Neural progenitor cell (in vitro differentiated cells): ENCODE measurements at regions not wholly inside any gene's neighbourhood (a gene's known extent, or its start where the extent isn't known, plus 50 kb on each side); places are given as distances from the start of the nearest gene placed in this dataset.

Experiments used
- DNase-seq: peaks from one replicate; pipeline ENCODE4 v3.0.0-alpha.2; 2016; ENCODE audit warnings: low spot score
- H2AFZ ChIP-seq: fragments of 200-600 bp; sonication (generic); replicated peaks from 2 replicates; pipeline ENCODE4 v1.6.1; 2016; ENCODE audit warnings: antibody characterized with exemption
- H3F3A ChIP-seq: fragments of 200-600 bp; sonication (generic); 2 replicates; pipeline ENCODE4 v1.6.1; 2016; ENCODE audit warnings: antibody characterized with exemption, low read depth
- H3K27ac ChIP-seq: fragments of 200-600 bp; sonication (generic); 2 replicates; pipeline ENCODE4 v1.5.1; 2016; ENCODE audit warnings: mild to moderate bottlenecking
- H3K27me3 ChIP-seq: fragments of 200-600 bp; sonication (generic); 2 replicates; pipeline ENCODE4 v1.6.1; 2016; ENCODE audit warnings: mild to moderate bottlenecking, moderate library complexity
- H3K36me3 ChIP-seq: fragments of 200-600 bp; sonication (generic); 2 replicates; pipeline ENCODE4 v1.5.1; 2016
- H3K4me1 ChIP-seq: fragments of 200-600 bp; sonication (generic); 2 replicates; pipeline ENCODE4 v1.6.1; 2016; ENCODE audit warnings: mixed run types
- H3K4me2 ChIP-seq: fragments of 200-600 bp; sonication (generic); 2 replicates; pipeline ENCODE4 v1.6.1; 2016
- H3K4me3 ChIP-seq: fragments of 200-600 bp; sonication (generic); 2 replicates; pipeline ENCODE4 v1.5.1; 2016
- H3K79me2 ChIP-seq: fragments of 200-600 bp; sonication (generic); 2 replicates; pipeline ENCODE4 v1.6.1; 2016; ENCODE audit warnings: low read depth
- H3K9ac ChIP-seq: fragments of 200-600 bp; sonication (generic); 2 replicates; pipeline ENCODE4 v1.6.1; 2016
- H3K9me3 ChIP-seq: fragments of 200-600 bp; sonication (generic); 2 replicates; pipeline ENCODE4 v1.5.1; 2016; ENCODE audit warnings: low read depth
- H4K20me1 ChIP-seq: fragments of 200-600 bp; sonication (generic); 2 replicates; pipeline ENCODE4 v1.6.1; 2016; ENCODE audit warnings: low read depth
- H3K27ac Mint-ChIP-seq: 3 replicates; pipeline ENCODE4 v1.8.0; 2021; ENCODE audit warnings: mixed read lengths
- H3K27me3 Mint-ChIP-seq: 2 replicates; pipeline ENCODE4 v1.8.0; 2022; ENCODE audit warnings: low read depth, mild to moderate bottlenecking, inconsistent platforms, moderate library complexity, mixed read lengths; ENCODE audit not compliant: insufficient read depth
- H3K36me3 Mint-ChIP-seq: 3 replicates; pipeline ENCODE4 v1.8.0; 2021; ENCODE audit warnings: mixed read lengths
- H3K4me1 Mint-ChIP-seq: 3 replicates; pipeline ENCODE4 v1.8.0; 2021; ENCODE audit warnings: mixed read lengths
- H3K4me3 Mint-ChIP-seq: 3 replicates; pipeline ENCODE4 v1.8.0; 2021; ENCODE audit warnings: mild to moderate bottlenecking, moderate library complexity, mixed read lengths
- H3K9me3 Mint-ChIP-seq: 3 replicates; pipeline ENCODE4 v1.8.0; 2020; ENCODE audit warnings: mixed read lengths
- CTCF ChIP-seq: fragments of 200-600 bp; sonication (generic); IDR thresholded peaks from 2 replicates; pipeline ENCODE4 v1.5.1; 2017; ENCODE audit warnings: antibody characterized with exemption, mild to moderate bottlenecking
- EZH2 ChIP-seq: fragments of 200-600 bp; sonication (generic); IDR thresholded peaks from 2 replicates; pipeline ENCODE4 v1.6.1; 2017; ENCODE audit warnings: antibody characterized with exemption, mild to moderate bottlenecking, moderate library complexity
- EZH2phosphoT487 ChIP-seq: fragments of 200-600 bp; sonication (generic); IDR thresholded peaks from 2 replicates; pipeline ENCODE4 v1.6.1; 2017; ENCODE audit warnings: antibody characterized with exemption

- no peaks in the 10 kb centered on the region for H3F3A ChIP-seq
- Mint-ChIP-seq H3K4me1 (peaks cover 11% of the 10 kb centered on the region), H3K4me3 (no peak overlapping the region), H3K27ac (no peak overlapping the region), H3K36me3 (no peaks in the 10 kb centered on the region), H3K27me3 (peaks cover 15% of the 10 kb centered on the region), H3K9me3 (no peaks in the 10 kb centered on the region)
- no peaks in the 10 kb centered on the region for H3K79me2 ChIP-seq
- no peak overlapping the region for H3K9ac ChIP-seq
- H4K20me1 ChIP-seq, result no peaks in the 10 kb centered on the region
- peaks cover 4% of the 10 kb centered on the region for H3K4me1 ChIP-seq
- no peak for DNase-seq
- no peak overlapping the region for H3K4me3 ChIP-seq
- no peak overlapping the region for H3K27ac ChIP-seq
- no peaks in the 10 kb centered on the region for H3K9me3 ChIP-seq
- no peaks in the 10 kb centered on the region for H3K27me3 ChIP-seq
- no peak for TF ChIP-seq EZH2
- TF ChIP-seq CTCF, result no peak
- no peak for TF ChIP-seq EZH2phosphoT487
- H3K36me3 ChIP-seq, result no peaks in the 10 kb centered on the region
- peak overlapping the region; percentile 68 for H2AFZ ChIP-seq
- no peak overlapping the region for H3K4me2 ChIP-seq
Measured at GRCh38 chr19:28981518-28981917, 231.4 kb downstream of the UQCRFS1 start.

DNA sequence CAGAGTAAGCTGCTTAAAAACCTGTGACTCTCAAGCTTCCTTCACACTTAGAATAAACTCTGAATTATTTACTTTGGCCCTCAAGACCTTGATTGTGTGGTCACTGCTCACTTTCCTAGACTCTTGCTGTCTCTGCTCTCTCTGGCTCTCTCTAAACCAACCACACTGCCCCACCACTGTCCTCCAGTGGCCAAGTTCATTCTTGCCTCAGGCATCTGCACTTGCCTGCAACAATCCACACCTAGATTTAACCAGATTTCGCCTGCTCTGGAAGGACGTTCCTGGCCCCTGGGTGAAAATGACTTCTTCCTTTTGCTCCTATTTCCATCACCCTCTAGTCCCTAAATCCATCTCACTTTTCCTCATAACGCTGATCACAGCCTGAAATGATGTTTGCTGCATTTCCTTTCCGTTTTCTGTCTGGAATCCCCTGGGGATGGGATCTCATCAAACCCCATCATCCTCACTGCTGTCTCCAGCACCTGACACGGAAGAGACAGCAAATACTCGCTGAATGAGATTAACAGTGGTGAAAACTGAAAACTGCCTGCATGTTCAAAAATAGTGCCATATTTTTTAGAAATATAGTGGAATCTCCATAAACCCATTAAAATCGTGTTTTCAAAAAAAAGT lies 232.6 kb downstream of the UQCRFS1 start:
- no peak for DNase-seq
- H3F3A ChIP-seq, result no peaks in the 10 kb centered on the region
- no peak overlapping the region for H2AFZ ChIP-seq
- no peak overlapping the region for H3K27ac ChIP-seq
- no peaks in the 10 kb centered on the region for H3K36me3 Mint-ChIP-seq
- no peaks in the 10 kb centered on the region for H3K9me3 ChIP-seq
- no peak overlapping the region for H3K27ac Mint-ChIP-seq
- H3K4me3 ChIP-seq, result no peak overlapping the region
- no peaks in the 10 kb centered on the region for H3K79me2 ChIP-seq
- H3K9me3 Mint-ChIP-seq, result no peaks in the 10 kb centered on the region
- peak; percentile 12 for TF ChIP-seq CTCF
- no peak for TF ChIP-seq EZH2
- TF ChIP-seq EZH2phosphoT487, result no peak
- H3K4me3 Mint-ChIP-seq, result no peak overlapping the region
- no peaks in the 10 kb centered on the region for H3K36me3 ChIP-seq
- no peak overlapping the region for H3K9ac ChIP-seq
- peaks cover 10% of the 10 kb centered on the region for H3K27me3 Mint-ChIP-seq
- no peak overlapping the region for H3K4me2 ChIP-seq
- H3K27me3 ChIP-seq, result no peaks in the 10 kb centered on the region
- peaks cover 4% of the 10 kb centered on the region for H3K4me1 ChIP-seq
- H4K20me1 ChIP-seq, result no peaks in the 10 kb centered on the region
- peaks cover 11% of the 10 kb centered on the region for H3K4me1 Mint-ChIP-seq

DNA sequence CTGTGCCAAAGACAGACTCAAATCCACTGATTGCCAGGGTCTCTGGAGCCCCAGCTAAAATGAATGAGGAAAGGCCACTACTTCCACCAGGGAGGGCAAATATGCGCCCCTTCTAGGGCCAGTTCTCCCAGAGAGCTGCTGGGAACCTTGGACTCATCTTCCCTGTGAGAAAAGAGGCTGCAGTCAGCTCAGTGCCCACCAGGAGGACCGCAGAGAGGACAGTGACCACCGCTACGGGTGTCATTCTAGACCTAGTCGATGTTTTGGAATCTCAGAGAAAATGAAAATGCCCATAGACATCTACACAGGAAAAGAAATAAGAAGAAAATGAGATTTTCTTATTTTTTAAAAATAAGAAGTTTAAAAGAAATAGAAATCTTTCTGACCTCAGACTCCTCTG lies 235.1 kb downstream of the UQCRFS1 start:
- no peak overlapping the region for H3K9ac ChIP-seq
- Mint-ChIP-seq H3K27ac (no peak overlapping the region), H3K36me3 (no peaks in the 10 kb centered on the region), H3K4me3 (no peak overlapping the region), H3K27me3 (peaks cover 5% of the 10 kb centered on the region), H3K9me3 (no peaks in the 10 kb centered on the region), H3K4me1 (peaks cover 3% of the 10 kb centered on the region)
- no peak overlapping the region for H3K4me3 ChIP-seq
- no peaks in the 10 kb centered on the region for H4K20me1 ChIP-seq
- no peak overlapping the region for H3K4me2 ChIP-seq
- H3K27me3 ChIP-seq, result no peaks in the 10 kb centered on the region
- no peak overlapping the region for H3K27ac ChIP-seq
- H3K36me3 ChIP-seq, result no peaks in the 10 kb centered on the region
- TF ChIP-seq EZH2phosphoT487 (no peak), CTCF (peak; percentile 55), EZH2 (no peak)
- H3K79me2 ChIP-seq, result no peaks in the 10 kb centered on the region
- H3K4me1 ChIP-seq, result peaks cover 4% of the 10 kb centered on the region
- no peak overlapping the region for H2AFZ ChIP-seq
- no peaks in the 10 kb centered on the region for H3F3A ChIP-seq
- H3K9me3 ChIP-seq, result no peaks in the 10 kb centered on the region
- peak; percentile 35 for DNase-seq
